NB4 (cell line): ENCODE measurements at regions not wholly inside any gene's neighbourhood (a gene's known extent, or its start where the extent isn't known, plus 50 kb on each side); places are given as distances from the start of the nearest gene placed in this dataset.

Experiments
- POLR2A ChIP-seq: IDR thresholded peaks from 2 replicates; pipeline ENCODE4 v1.6.1; 2011; ENCODE audit warnings: mild to moderate bottlenecking; ENCODE audit not compliant: insufficient read length; ENCODE audit errors: extremely low read depth
- TF ChIP-seq, protein P1 (sequence below): IDR thresholded peaks from one replicate; pipeline ENCODE4 v1.5.1; 2012; ENCODE audit warnings: low read depth, low read length

DNA sequence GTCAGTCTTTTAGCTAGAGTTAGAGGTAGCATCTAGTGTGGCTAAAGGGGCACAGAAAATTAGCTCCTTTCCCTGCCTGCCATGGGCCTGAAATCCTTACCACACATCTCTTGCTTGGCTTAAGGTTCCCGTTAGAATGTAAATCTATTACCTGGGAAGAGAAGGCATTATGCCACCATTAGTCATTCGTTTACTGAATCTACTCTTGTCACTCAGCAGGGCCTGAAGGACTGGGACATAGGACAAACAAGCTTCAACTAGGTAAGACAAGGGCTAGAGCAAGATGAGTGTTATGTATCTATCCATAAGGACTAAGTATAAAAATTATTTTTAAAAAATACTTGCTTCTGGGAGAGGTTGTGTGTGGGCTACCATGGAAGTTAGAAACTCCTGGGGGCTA lies 112.4 kb downstream of the CT47B1 start:
- no peak for TF ChIP-seq POLR2A
- TF ChIP-seq, protein P1, sequence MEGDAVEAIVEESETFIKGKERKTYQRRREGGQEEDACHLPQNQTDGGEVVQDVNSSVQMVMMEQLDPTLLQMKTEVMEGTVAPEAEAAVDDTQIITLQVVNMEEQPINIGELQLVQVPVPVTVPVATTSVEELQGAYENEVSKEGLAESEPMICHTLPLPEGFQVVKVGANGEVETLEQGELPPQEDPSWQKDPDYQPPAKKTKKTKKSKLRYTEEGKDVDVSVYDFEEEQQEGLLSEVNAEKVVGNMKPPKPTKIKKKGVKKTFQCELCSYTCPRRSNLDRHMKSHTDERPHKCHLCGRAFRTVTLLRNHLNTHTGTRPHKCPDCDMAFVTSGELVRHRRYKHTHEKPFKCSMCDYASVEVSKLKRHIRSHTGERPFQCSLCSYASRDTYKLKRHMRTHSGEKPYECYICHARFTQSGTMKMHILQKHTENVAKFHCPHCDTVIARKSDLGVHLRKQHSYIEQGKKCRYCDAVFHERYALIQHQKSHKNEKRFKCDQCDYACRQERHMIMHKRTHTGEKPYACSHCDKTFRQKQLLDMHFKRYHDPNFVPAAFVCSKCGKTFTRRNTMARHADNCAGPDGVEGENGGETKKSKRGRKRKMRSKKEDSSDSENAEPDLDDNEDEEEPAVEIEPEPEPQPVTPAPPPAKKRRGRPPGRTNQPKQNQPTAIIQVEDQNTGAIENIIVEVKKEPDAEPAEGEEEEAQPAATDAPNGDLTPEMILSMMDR = no peak
